ENCODE measurements at regions not wholly inside any gene's neighbourhood (a gene's known extent, or its start where the extent isn't known, plus 50 kb on each side); places are given as distances from the start of the nearest gene placed in this dataset.

DNA sequence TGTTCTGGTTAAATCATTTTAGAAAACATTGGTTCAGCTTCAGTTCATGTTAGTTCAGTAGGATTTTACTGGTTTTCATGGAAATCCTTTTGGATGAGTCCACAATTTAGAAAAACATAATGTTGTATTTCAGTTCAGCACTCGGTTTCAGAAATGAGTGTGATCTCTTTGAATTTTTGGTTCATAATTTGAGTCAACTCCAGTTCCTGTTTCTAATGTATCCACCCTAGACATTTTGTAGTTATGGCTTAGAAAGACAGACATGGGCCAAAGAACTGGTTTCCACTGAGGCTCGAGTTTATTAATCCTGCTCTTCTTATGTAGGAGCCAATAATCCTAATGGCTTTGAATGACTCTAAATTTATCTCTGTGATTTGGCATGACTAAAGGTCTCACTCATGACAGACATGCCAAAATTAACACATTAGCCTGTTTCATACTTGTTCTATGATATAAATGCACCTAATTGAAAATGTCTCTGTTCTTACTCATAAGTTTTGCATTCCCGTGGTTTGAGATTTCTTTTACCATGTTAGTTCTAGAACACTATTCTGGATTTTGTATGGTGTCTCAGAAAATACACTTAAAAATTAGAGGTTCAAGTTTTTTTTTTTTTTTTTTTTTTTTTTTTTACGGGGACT is 82.3 kb upstream of the SPRED2 start:
- no peak for DNase-seq (ENCODE audit: low spot score)
- POLR2A ChIA-PET, result no interaction called here

More for the DNA sequence above, 82.3 kb upstream of the SPRED2 start:
- H3K9me3 Mint-ChIP-seq, result peaks cover 8% of the 10 kb centered on the region
- H3K27me3 Mint-ChIP-seq (ENCODE audit: low read depth), result 0 out of 2 replicates have a peak, but pooled peaks cover 4% of the 10 kb centered on the region
- no peak overlapping the region for H3K4me3 Mint-ChIP-seq
- H3K4me1 Mint-ChIP-seq, result no peaks in the 10 kb centered on the region
- no peak for TF ChIP-seq FOXJ3 (CRISPR knock-in tag; IDR thresholded peaks at IDR 0.05; ENCODE audit: borderline replicate concordance)
- TF ChIP-seq TEAD1 (CRISPR knock-in tag; IDR thresholded peaks at IDR 0.05), result no peak
- no peak for TF ChIP-seq ZNF138 (CRISPR knock-in tag; conservative IDR thresholded peaks at IDR 0.05)
- TF ChIP-seq, protein P1, sequence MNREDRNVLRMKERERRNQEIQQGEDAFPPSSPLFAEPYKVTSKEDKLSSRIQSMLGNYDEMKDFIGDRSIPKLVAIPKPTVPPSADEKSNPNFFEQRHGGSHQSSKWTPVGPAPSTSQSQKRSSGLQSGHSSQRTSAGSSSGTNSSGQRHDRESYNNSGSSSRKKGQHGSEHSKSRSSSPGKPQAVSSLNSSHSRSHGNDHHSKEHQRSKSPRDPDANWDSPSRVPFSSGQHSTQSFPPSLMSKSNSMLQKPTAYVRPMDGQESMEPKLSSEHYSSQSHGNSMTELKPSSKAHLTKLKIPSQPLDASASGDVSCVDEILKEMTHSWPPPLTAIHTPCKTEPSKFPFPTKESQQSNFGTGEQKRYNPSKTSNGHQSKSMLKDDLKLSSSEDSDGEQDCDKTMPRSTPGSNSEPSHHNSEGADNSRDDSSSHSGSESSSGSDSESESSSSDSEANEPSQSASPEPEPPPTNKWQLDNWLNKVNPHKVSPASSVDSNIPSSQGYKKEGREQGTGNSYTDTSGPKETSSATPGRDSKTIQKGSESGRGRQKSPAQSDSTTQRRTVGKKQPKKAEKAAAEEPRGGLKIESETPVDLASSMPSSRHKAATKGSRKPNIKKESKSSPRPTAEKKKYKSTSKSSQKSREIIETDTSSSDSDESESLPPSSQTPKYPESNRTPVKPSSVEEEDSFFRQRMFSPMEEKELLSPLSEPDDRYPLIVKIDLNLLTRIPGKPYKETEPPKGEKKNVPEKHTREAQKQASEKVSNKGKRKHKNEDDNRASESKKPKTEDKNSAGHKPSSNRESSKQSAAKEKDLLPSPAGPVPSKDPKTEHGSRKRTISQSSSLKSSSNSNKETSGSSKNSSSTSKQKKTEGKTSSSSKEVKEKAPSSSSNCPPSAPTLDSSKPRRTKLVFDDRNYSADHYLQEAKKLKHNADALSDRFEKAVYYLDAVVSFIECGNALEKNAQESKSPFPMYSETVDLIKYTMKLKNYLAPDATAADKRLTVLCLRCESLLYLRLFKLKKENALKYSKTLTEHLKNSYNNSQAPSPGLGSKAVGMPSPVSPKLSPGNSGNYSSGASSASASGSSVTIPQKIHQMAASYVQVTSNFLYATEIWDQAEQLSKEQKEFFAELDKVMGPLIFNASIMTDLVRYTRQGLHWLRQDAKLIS (CRISPR knock-in tag; IDR thresholded peaks at IDR 0.05; ENCODE audit: borderline replicate concordance), result no peak
- TF ChIP-seq ZNF423 (CRISPR knock-in tag; IDR thresholded peaks at IDR 0.05), result no peak
- no peak for TF ChIP-seq RELA (CRISPR knock-in tag; IDR thresholded peaks at IDR 0.05; ENCODE audit: borderline replicate concordance)
- TF ChIP-seq, protein P2, sequence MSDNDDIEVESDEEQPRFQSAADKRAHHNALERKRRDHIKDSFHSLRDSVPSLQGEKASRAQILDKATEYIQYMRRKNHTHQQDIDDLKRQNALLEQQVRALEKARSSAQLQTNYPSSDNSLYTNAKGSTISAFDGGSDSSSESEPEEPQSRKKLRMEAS (CRISPR knock-in tag; IDR thresholded peaks at IDR 0.05), result no peak
- no peak for TF ChIP-seq SMAD3 (CRISPR knock-in tag; IDR thresholded peaks at IDR 0.05; ENCODE audit: borderline replicate concordance)
- TF ChIP-seq ELF4 (CRISPR knock-in tag; IDR thresholded peaks at IDR 0.05; ENCODE audit: low read depth), result no peak
- TF ChIP-seq OVOL2 (CRISPR knock-in tag; IDR thresholded peaks at IDR 0.05; ENCODE audit: borderline replicate concordance), result no peak
- no peak for TF ChIP-seq NFATC4 (CRISPR knock-in tag; IDR thresholded peaks at IDR 0.05)
- no peak for TF ChIP-seq NR3C1 (CRISPR knock-in tag; conservative IDR thresholded peaks at IDR 0.05; ENCODE audit: low read depth)
- no peak for TF ChIP-seq NFYB (CRISPR knock-in tag; conservative IDR thresholded peaks at IDR 0.05; ENCODE audit: low read depth)
- TF ChIP-seq, protein P3, sequence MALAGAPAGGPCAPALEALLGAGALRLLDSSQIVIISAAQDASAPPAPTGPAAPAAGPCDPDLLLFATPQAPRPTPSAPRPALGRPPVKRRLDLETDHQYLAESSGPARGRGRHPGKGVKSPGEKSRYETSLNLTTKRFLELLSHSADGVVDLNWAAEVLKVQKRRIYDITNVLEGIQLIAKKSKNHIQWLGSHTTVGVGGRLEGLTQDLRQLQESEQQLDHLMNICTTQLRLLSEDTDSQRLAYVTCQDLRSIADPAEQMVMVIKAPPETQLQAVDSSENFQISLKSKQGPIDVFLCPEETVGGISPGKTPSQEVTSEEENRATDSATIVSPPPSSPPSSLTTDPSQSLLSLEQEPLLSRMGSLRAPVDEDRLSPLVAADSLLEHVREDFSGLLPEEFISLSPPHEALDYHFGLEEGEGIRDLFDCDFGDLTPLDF (CRISPR knock-in tag; IDR thresholded peaks at IDR 0.05), result no peak
- TF ChIP-seq, protein P4, sequence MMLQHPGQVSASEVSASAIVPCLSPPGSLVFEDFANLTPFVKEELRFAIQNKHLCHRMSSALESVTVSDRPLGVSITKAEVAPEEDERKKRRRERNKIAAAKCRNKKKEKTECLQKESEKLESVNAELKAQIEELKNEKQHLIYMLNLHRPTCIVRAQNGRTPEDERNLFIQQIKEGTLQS (CRISPR knock-in tag; conservative IDR thresholded peaks at IDR 0.05), result no peak
- TF ChIP-seq, protein P5, sequence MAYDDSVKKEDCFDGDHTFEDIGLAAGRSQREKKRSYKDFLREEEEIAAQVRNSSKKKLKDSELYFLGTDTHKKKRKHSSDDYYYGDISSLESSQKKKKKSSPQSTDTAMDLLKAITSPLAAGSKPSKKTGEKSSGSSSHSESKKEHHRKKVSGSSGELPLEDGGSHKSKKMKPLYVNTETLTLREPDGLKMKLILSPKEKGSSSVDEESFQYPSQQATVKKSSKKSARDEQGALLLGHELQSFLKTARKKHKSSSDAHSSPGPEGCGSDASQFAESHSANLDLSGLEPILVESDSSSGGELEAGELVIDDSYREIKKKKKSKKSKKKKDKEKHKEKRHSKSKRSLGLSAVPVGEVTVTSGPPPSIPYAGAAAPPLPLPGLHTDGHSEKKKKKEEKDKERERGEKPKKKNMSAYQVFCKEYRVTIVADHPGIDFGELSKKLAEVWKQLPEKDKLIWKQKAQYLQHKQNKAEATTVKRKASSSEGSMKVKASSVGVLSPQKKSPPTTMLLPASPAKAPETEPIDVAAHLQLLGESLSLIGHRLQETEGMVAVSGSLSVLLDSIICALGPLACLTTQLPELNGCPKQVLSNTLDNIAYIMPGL (CRISPR knock-in tag; IDR thresholded peaks at IDR 0.05), result no peak
- TF ChIP-seq, protein P6, sequence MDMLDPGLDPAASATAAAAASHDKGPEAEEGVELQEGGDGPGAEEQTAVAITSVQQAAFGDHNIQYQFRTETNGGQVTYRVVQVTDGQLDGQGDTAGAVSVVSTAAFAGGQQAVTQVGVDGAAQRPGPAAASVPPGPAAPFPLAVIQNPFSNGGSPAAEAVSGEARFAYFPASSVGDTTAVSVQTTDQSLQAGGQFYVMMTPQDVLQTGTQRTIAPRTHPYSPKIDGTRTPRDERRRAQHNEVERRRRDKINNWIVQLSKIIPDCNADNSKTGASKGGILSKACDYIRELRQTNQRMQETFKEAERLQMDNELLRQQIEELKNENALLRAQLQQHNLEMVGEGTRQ (CRISPR knock-in tag; IDR thresholded peaks at IDR 0.05), result no peak
- TF ChIP-seq, protein P7, sequence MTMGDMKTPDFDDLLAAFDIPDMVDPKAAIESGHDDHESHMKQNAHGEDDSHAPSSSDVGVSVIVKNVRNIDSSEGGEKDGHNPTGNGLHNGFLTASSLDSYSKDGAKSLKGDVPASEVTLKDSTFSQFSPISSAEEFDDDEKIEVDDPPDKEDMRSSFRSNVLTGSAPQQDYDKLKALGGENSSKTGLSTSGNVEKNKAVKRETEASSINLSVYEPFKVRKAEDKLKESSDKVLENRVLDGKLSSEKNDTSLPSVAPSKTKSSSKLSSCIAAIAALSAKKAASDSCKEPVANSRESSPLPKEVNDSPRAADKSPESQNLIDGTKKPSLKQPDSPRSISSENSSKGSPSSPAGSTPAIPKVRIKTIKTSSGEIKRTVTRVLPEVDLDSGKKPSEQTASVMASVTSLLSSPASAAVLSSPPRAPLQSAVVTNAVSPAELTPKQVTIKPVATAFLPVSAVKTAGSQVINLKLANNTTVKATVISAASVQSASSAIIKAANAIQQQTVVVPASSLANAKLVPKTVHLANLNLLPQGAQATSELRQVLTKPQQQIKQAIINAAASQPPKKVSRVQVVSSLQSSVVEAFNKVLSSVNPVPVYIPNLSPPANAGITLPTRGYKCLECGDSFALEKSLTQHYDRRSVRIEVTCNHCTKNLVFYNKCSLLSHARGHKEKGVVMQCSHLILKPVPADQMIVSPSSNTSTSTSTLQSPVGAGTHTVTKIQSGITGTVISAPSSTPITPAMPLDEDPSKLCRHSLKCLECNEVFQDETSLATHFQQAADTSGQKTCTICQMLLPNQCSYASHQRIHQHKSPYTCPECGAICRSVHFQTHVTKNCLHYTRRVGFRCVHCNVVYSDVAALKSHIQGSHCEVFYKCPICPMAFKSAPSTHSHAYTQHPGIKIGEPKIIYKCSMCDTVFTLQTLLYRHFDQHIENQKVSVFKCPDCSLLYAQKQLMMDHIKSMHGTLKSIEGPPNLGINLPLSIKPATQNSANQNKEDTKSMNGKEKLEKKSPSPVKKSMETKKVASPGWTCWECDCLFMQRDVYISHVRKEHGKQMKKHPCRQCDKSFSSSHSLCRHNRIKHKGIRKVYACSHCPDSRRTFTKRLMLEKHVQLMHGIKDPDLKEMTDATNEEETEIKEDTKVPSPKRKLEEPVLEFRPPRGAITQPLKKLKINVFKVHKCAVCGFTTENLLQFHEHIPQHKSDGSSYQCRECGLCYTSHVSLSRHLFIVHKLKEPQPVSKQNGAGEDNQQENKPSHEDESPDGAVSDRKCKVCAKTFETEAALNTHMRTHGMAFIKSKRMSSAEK (CRISPR knock-in tag; IDR thresholded peaks at IDR 0.05; ENCODE audit: borderline replicate concordance), result no peak
- TF ChIP-seq, protein P8, sequence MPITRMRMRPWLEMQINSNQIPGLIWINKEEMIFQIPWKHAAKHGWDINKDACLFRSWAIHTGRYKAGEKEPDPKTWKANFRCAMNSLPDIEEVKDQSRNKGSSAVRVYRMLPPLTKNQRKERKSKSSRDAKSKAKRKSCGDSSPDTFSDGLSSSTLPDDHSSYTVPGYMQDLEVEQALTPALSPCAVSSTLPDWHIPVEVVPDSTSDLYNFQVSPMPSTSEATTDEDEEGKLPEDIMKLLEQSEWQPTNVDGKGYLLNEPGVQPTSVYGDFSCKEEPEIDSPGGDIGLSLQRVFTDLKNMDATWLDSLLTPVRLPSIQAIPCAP (CRISPR knock-in tag; IDR thresholded peaks at IDR 0.05), result no peak
- H3K36me3 Mint-ChIP-seq, result no peaks in the 10 kb centered on the region
- CTCF ChIA-PET, result no interaction called here
- no peak overlapping the region for H3K27ac Mint-ChIP-seq
- ATAC-seq, result no peak

Measured in WTC11 (cell line).